MCF 10A (cell line): ENCODE measurements at regions not wholly inside any gene's neighbourhood (a gene's known extent, or its start where the extent isn't known, plus 50 kb on each side); places are given as distances from the start of the nearest gene placed in this dataset.

Experiments used
- BruUV-seq: library from RNA; stranded (reverse); fragments of 400-500 nt; replicated peaks from 2 replicates; lab custom pipeline; 2021; lab: Mats Ljungman, UMichigan
- CTCF ChIA-PET: fragments of 300-600 bp; sonication (Branson Sonifier 250); formaldehyde crosslinking; extraction: SDS; loops from one replicate; lab custom pipeline; 2021; ENCODE audit warnings: antibody characterized with exemption, inconsistent platforms; lab: Yijun Ruan, JAX
- POLR2A ChIA-PET: fragments of 300-600, 350-650 bp; sonication (Branson Sonifier 250); formaldehyde crosslinking; extraction: SDS; loops from one replicate; lab custom pipeline; 2020; ENCODE audit warnings: antibody characterized with exemption, inconsistent platforms; lab: Yijun Ruan, JAX
- DNase-seq: peaks from one replicate; pipeline ENCODE4 v3.0.0-alpha.2; 2018; ENCODE audit not compliant: unreplicated experiment
- H3K27ac Mint-ChIP-seq: one replicate; pipeline ENCODE4 v1.8.0; 2022; ENCODE audit warnings: mild to moderate bottlenecking, low read depth, mixed read lengths; ENCODE audit not compliant: unreplicated experiment
- H3K27me3 Mint-ChIP-seq: one replicate; pipeline ENCODE4 v1.8.0; 2022; ENCODE audit warnings: mixed read lengths; ENCODE audit not compliant: insufficient read depth, unreplicated experiment
- H3K36me3 Mint-ChIP-seq: one replicate; pipeline ENCODE4 v1.8.0; 2022; ENCODE audit warnings: mild to moderate bottlenecking, moderate library complexity, mixed read lengths; ENCODE audit not compliant: insufficient read depth, unreplicated experiment
- H3K4me1 Mint-ChIP-seq: one replicate; pipeline ENCODE4 v1.8.0; 2022; ENCODE audit warnings: mixed read lengths; ENCODE audit not compliant: insufficient read depth, unreplicated experiment
- H3K4me3 Mint-ChIP-seq: one replicate; pipeline ENCODE4 v1.8.0; 2022; ENCODE audit warnings: mild to moderate bottlenecking, moderate library complexity, mixed read lengths; ENCODE audit not compliant: unreplicated experiment
- H3K9me3 Mint-ChIP-seq: one replicate; pipeline ENCODE4 v1.8.0; 2022; ENCODE audit warnings: mixed read lengths; ENCODE audit not compliant: unreplicated experiment
- intact Hi-C: fragments of 100-400 bp; cut with micrococcal nuclease; formaldehyde crosslinking; loops from 2 replicates; pipeline ENCODE4 v1.14.1; 2022
- TF ChIP-seq, protein P1 (sequence below): fragments of 200-600 bp; IDR thresholded peaks from one replicate; pipeline ENCODE4 v1.8.0; 2022; ENCODE audit warnings: antibody characterized with exemption, mild to moderate bottlenecking; ENCODE audit not compliant: unreplicated experiment

DNA sequence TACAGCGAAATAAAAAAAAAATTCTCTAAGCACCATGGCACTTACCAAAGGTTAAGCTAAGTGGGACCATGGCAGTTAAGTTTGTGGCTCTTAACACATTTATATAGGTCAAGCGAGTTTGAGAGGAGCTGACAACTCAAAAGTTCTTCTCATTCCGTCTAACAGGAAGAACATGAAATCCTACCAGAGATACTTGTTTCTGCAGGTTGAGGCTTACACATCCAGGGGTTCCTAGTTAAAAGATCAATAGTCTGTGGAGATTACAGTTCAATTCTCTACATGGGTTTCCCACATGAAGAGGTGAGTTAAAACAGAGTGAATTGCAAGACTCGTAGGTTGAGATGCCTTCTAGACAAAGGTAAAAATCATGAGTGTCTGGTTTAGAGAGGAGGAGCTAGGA lies 142.6 kb downstream of the EMP1 start:
- BruUV-seq, result TSS peak; percentile 96
- Mint-ChIP-seq H3K4me3 (no peak overlapping the region), H3K36me3 (peaks cover 11% of the 10 kb centered on the region), H3K9me3 (no peaks in the 10 kb centered on the region), H3K4me1 (peaks cover 30% of the 10 kb centered on the region), H3K27me3 (no peaks in the 10 kb centered on the region), H3K27ac (peak overlapping the region; percentile 89)
- CTCF ChIA-PET, result interaction anchor here (0.7 to 2.4 kb wide), 5 partner anchors 10 to 447 kb away, joined by 3 to 6 read pairs (median 4); no protein-coding TSS in a partner anchor
- POLR2A ChIA-PET, result interaction anchor here (0.7 to 1.6 kb wide), 2 partner anchors 18 to 47 kb away, joined by 3 to 5 read pairs; no protein-coding TSS in a partner anchor
- intact Hi-C loops, result loop anchor here (1.0 kb wide), 1 partner anchor 8 kb away; no protein-coding TSS in a partner anchor
- TF ChIP-seq, protein P1, sequence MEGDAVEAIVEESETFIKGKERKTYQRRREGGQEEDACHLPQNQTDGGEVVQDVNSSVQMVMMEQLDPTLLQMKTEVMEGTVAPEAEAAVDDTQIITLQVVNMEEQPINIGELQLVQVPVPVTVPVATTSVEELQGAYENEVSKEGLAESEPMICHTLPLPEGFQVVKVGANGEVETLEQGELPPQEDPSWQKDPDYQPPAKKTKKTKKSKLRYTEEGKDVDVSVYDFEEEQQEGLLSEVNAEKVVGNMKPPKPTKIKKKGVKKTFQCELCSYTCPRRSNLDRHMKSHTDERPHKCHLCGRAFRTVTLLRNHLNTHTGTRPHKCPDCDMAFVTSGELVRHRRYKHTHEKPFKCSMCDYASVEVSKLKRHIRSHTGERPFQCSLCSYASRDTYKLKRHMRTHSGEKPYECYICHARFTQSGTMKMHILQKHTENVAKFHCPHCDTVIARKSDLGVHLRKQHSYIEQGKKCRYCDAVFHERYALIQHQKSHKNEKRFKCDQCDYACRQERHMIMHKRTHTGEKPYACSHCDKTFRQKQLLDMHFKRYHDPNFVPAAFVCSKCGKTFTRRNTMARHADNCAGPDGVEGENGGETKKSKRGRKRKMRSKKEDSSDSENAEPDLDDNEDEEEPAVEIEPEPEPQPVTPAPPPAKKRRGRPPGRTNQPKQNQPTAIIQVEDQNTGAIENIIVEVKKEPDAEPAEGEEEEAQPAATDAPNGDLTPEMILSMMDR, result no peak
- DNase-seq, result no peak

DNA sequence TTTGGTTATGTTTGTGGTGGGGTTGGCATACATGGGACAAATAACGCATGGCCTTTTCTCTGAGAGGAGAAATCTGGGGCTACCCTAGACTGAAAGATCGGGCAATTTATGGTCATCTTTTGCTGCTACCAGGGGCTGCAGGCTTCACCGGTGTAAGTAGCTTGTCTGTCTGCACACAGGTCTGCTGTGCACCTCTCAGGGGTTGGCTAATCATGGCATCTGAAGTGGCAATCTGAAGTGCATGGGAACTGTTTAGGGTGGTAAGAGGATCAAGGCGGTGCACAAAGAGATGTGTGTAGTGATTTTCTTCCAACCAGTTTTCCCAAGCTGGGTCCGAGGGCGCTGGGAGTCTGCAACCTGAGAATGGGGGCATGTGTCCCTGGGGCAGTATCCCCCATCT lies 141.3 kb downstream of the EMP1 start:
- no peak overlapping the region for H3K27ac Mint-ChIP-seq
- H3K9me3 Mint-ChIP-seq, result no peaks in the 10 kb centered on the region
- BruUV-seq, result no TSS peak
- TF ChIP-seq, protein P1, result no peak
- H3K4me3 Mint-ChIP-seq, result no peak overlapping the region
- peaks cover 21% of the 10 kb centered on the region for H3K4me1 Mint-ChIP-seq
- CTCF ChIA-PET, result interaction anchor here (0.9 to 2.4 kb wide), 4 partner anchors 9 to 82 kb away, joined by 3 to 6 read pairs (median 4); no protein-coding TSS in a partner anchor
- DNase-seq, result no peak
- peaks cover 11% of the 10 kb centered on the region for H3K36me3 Mint-ChIP-seq
- no peaks in the 10 kb centered on the region for H3K27me3 Mint-ChIP-seq
- POLR2A ChIA-PET, result interaction anchor here (1.2 kb wide), 1 partner anchor 14 kb away, joined by 4 read pairs; no protein-coding TSS in a partner anchor
- intact Hi-C loops, result no loop called here

DNA sequence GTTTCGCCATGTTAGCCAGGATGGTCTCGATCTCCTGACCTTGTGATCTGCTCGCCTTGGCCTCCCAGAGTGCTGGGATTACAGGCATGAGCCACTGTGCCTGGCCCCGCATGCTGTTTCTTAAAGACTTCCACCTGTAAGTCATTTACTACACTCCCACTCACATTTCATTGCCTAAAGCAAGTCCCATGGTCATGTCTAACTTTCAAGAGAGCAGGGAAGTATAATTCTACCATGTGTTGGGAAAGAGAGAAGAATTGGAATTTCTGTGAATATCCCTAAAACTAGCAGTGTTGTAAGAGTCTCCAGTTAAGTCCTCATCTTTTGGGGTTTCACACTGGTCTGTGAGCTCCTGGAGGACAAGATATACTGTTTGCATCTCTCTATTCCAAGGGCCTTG lies 139.7 kb downstream of the EMP1 start:
- intact Hi-C loops, result no loop called here
- ChIA-PET CTCF (interaction anchor here (0.6 to 1.9 kb wide), 4 partner anchors 10 to 80 kb away, joined by 3 to 6 read pairs (median 3); no protein-coding TSS in a partner anchor), POLR2A (no interaction called here)
- DNase-seq, result no peak
- Mint-ChIP-seq H3K4me1 (peaks cover 21% of the 10 kb centered on the region), H3K9me3 (no peaks in the 10 kb centered on the region), H3K4me3 (no peak overlapping the region), H3K27ac (no peak overlapping the region), H3K27me3 (no peaks in the 10 kb centered on the region), H3K36me3 (peaks cover 7% of the 10 kb centered on the region)
- TF ChIP-seq, protein P1, result no peak
- no TSS peak for BruUV-seq

DNA sequence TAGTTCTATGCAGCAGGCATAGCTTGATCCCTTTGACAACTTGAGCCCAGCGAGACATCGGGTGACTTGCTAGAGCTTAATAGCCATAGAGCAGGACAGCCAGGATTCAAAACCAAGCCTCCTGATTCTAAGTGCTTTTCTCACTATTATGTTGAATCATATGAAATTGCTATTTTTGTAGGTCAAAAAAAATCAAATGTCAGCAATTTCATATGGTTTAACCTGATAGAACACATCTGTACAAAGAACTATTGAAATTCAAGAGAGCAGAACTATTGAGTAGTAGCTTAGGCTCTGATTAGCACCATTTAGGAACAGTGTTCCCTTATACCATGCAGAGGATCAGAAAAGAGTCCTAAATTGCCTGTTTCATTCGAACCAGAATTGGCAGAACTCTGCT lies 132.0 kb downstream of the EMP1 start:
- H3K27ac Mint-ChIP-seq, result no peak overlapping the region
- H3K27me3 Mint-ChIP-seq, result peaks cover 26% of the 10 kb centered on the region
- CTCF ChIA-PET, result interaction anchor here (0.8 to 1.3 kb wide), 3 partner anchors 10 to 411 kb away, joined by 3 to 6 read pairs (median 5); no protein-coding TSS in a partner anchor
- intact Hi-C loops, result no loop called here
- DNase-seq, result no peak
- BruUV-seq, result no TSS peak
- H3K36me3 Mint-ChIP-seq, result no peaks in the 10 kb centered on the region
- no peaks in the 10 kb centered on the region for H3K9me3 Mint-ChIP-seq
- no peak overlapping the region for H3K4me3 Mint-ChIP-seq
- no peaks in the 10 kb centered on the region for H3K4me1 Mint-ChIP-seq
- POLR2A ChIA-PET, result interaction anchor here (0.6 kb wide), 1 partner anchor 1393 kb away, joined by 4 read pairs; no protein-coding TSS in a partner anchor
- TF ChIP-seq, protein P1, result no peak
